Effector memory CD8-positive, alpha-beta T cell (primary cell): ENCODE measurements at regions not wholly inside any gene's neighbourhood (a gene's known extent, or its start where the extent isn't known, plus 50 kb on each side); places are given as distances from the start of the nearest gene placed in this dataset.
"Not testable (repeated sequence)": the region's sequence is repeated elsewhere in the genome, so short reads cannot be mapped to it uniquely, and the experiment has no call there.

Source experiments
- ATAC-seq: fragments of 150-1000 bp; cut with Tn5 transposase; replicated peaks from 2 replicates; pipeline ENCODE4 v1.10.0; 2021; ENCODE audit warnings: mild to moderate bottlenecking, moderate library complexity
- DNase-seq, 3 experiments: peaks; one replicate each; pipeline ENCODE4 v3.0.0; 2021
- H3K27ac Mint-ChIP-seq, 2 donors: one replicate each; pipeline ENCODE4 v1.8.0; 2022; ENCODE audit warnings: mild to moderate bottlenecking in 2 of 2, mixed read lengths in 2 of 2, moderate library complexity in 2 of 2
- H3K27me3 Mint-ChIP-seq, 2 donors: one replicate each; pipeline ENCODE4 v1.8.0; 2022; ENCODE audit warnings: mixed read lengths in 2 of 2
- H3K36me3 Mint-ChIP-seq: one replicate; pipeline ENCODE4 v1.8.0; 2022; ENCODE audit warnings: mild to moderate bottlenecking, moderate library complexity, mixed read lengths; ENCODE audit not compliant: insufficient read depth
- H3K4me1 Mint-ChIP-seq, 2 donors: one replicate each; pipeline ENCODE4 v1.8.0; 2022; ENCODE audit warnings: low read depth in 2 of 2, mixed read lengths in 2 of 2
- H3K4me3 Mint-ChIP-seq, 2 donors: one replicate each; pipeline ENCODE4 v1.8.0; 2022; ENCODE audit warnings: mild to moderate bottlenecking in 2 of 2, mixed read lengths in 2 of 2, moderate library complexity in 2 of 2
- H3K9me3 Mint-ChIP-seq, 2 donors: one replicate each; pipeline ENCODE4 v1.8.0; 2022; ENCODE audit warnings: mixed read lengths in 2 of 2

GRCh38 chr1:222181191-222181590 is 366.7 kb downstream of the HHIPL2 start:
- Mint-ChIP-seq H3K36me3 (no peaks in the 10 kb centered on the region), H3K27me3 (peaks cover 22 to 27% of the 10 kb centered on the region in 2 donors), H3K4me1 (no peaks in the 10 kb centered on the region), H3K4me3 (no peak overlapping the region), H3K27ac (no peak overlapping the region), H3K9me3 (peaks cover 0 to 2% of the 10 kb centered on the region in 2 donors)
- DNase-seq, result no peak
- ATAC-seq, result no peak

- not testable (repeated sequence) for H3K36me3 Mint-ChIP-seq, DNase-seq, H3K4me3 Mint-ChIP-seq, H3K4me1 Mint-ChIP-seq, H3K9me3 Mint-ChIP-seq, H3K27ac Mint-ChIP-seq, ATAC-seq
- peaks cover 30 to 33% of the 10 kb centered on the region in 2 donors for H3K27me3 Mint-ChIP-seq
Observed at GRCh38 chr1:222177496-222177895, 370.4 kb downstream of the HHIPL2 start.

- H3K4me1 Mint-ChIP-seq, result no peaks in the 10 kb centered on the region
- peak; percentile 40 for ATAC-seq
- peaks cover 7 to 19% of the 10 kb centered on the region in 2 donors for H3K27me3 Mint-ChIP-seq
- peaks cover 0 to 5% of the 10 kb centered on the region in 2 donors for H3K9me3 Mint-ChIP-seq
- H3K27ac Mint-ChIP-seq, result no peak overlapping the region
- H3K4me3 Mint-ChIP-seq, result no peak overlapping the region
- DNase-seq, result no peak
- no peaks in the 10 kb centered on the region for H3K36me3 Mint-ChIP-seq
Observed at GRCh38 chr1:222171005-222171404, 376.9 kb downstream of the HHIPL2 start.

- no peaks in the 10 kb centered on the region for H3K36me3 Mint-ChIP-seq
- peaks cover 0 to 12% of the 10 kb centered on the region in 2 donors for H3K27me3 Mint-ChIP-seq
- ATAC-seq, result no peak
- no peaks in the 10 kb centered on the region for H3K4me1 Mint-ChIP-seq
- no peak overlapping the region for H3K4me3 Mint-ChIP-seq
- peaks cover 0 to 5% of the 10 kb centered on the region in 2 donors for H3K9me3 Mint-ChIP-seq
- DNase-seq, result no peak
- no peak overlapping the region for H3K27ac Mint-ChIP-seq
Observed at GRCh38 chr1:222168621-222169020, 379.3 kb downstream of the HHIPL2 start.

GRCh38 chr1:222167896-222168295 is 380.0 kb downstream of the HHIPL2 start:
- no peak overlapping the region for H3K27ac Mint-ChIP-seq
- peaks cover 0 to 12% of the 10 kb centered on the region in 2 donors for H3K27me3 Mint-ChIP-seq
- ATAC-seq, result no peak

GRCh38 chr1:222167111-222167510 is 380.8 kb downstream of the HHIPL2 start:
- peaks cover 0 to 12% of the 10 kb centered on the region in 2 donors for H3K27me3 Mint-ChIP-seq
- DNase-seq (no peak), ATAC-seq (no peak)
- H3K4me1 Mint-ChIP-seq, result no peaks in the 10 kb centered on the region
- no peak overlapping the region for H3K4me3 Mint-ChIP-seq
- H3K27ac Mint-ChIP-seq, result no peak overlapping the region
- H3K9me3 Mint-ChIP-seq, result peaks cover 0 to 2% of the 10 kb centered on the region in 2 donors
- no peaks in the 10 kb centered on the region for H3K36me3 Mint-ChIP-seq

More at GRCh38 chr1:222167896-222168295, 380.0 kb downstream of the HHIPL2 start:
- no peaks in the 10 kb centered on the region for H3K4me1 Mint-ChIP-seq
- H3K4me3 Mint-ChIP-seq, result no peak overlapping the region
- H3K9me3 Mint-ChIP-seq, result peaks cover 0 to 5% of the 10 kb centered on the region in 2 donors
- DNase-seq, result no peak
- H3K36me3 Mint-ChIP-seq, result no peaks in the 10 kb centered on the region

- no peak overlapping the region for H3K27ac Mint-ChIP-seq
- no peaks in the 10 kb centered on the region for H3K36me3 Mint-ChIP-seq
- H3K9me3 Mint-ChIP-seq, result no peaks in the 10 kb centered on the region
- H3K4me3 Mint-ChIP-seq, result no peak overlapping the region
- H3K27me3 Mint-ChIP-seq, result peaks cover 0 to 12% of the 10 kb centered on the region in 2 donors
- DNase-seq (no peak), ATAC-seq (no peak)
- no peaks in the 10 kb centered on the region for H3K4me1 Mint-ChIP-seq
Observed at GRCh38 chr1:222165629-222166028, 382.3 kb downstream of the HHIPL2 start.

- Mint-ChIP-seq H3K4me1 (no peaks in the 10 kb centered on the region), H3K27ac (no peak overlapping the region), H3K36me3 (no peaks in the 10 kb centered on the region), H3K4me3 (no peak overlapping the region), H3K27me3 (peaks cover 0 to 12% of the 10 kb centered on the region in 2 donors), H3K9me3 (no peaks in the 10 kb centered on the region)
- DNase-seq (no peak), ATAC-seq (no peak)
Observed at GRCh38 chr1:222163895-222164294, 384.0 kb downstream of the HHIPL2 start.

GRCh38 chr1:222161676-222162075 is 386.2 kb downstream of the HHIPL2 start:
- Mint-ChIP-seq H3K36me3 (no peaks in the 10 kb centered on the region), H3K27ac (no peak overlapping the region), H3K4me1 (no peaks in the 10 kb centered on the region), H3K9me3 (peaks cover 0 to 8% of the 10 kb centered on the region in 2 donors), H3K27me3 (peaks cover 0 to 5% of the 10 kb centered on the region in 2 donors), H3K4me3 (no peak overlapping the region)
- no peak for DNase-seq
- ATAC-seq, result no peak

GRCh38 chr1:222157612-222158011 is 390.3 kb downstream of the HHIPL2 start:
- no peaks in the 10 kb centered on the region for H3K36me3 Mint-ChIP-seq
- no peak for ATAC-seq
- no peak for DNase-seq
- no peak overlapping the region for H3K27ac Mint-ChIP-seq
- H3K27me3 Mint-ChIP-seq, result no peaks in the 10 kb centered on the region
- H3K9me3 Mint-ChIP-seq, result peaks cover 0 to 8% of the 10 kb centered on the region in 2 donors
- H3K4me1 Mint-ChIP-seq, result no peaks in the 10 kb centered on the region
- no peak overlapping the region for H3K4me3 Mint-ChIP-seq

- Mint-ChIP-seq H3K27me3 (peaks cover 0 to under 1% of the 10 kb centered on the region in 2 donors), H3K4me1 (no peaks in the 10 kb centered on the region), H3K27ac (no peak overlapping the region), H3K9me3 (no peaks in the 10 kb centered on the region), H3K36me3 (no peaks in the 10 kb centered on the region), H3K4me3 (no peak overlapping the region)
- ATAC-seq, result no peak
- DNase-seq, result no peak
Observed at GRCh38 chr1:222140206-222140605, 398.3 kb upstream of the DUSP10 start.

- Mint-ChIP-seq H3K36me3 (peaks cover 3% of the 10 kb centered on the region), H3K9me3 (peaks cover 0 to 3% of the 10 kb centered on the region in 2 donors), H3K4me3 (no peak overlapping the region), H3K27me3 (peaks cover 7 to 9% of the 10 kb centered on the region in 2 donors), H3K4me1 (no peaks in the 10 kb centered on the region), H3K27ac (no peak overlapping the region)
- ATAC-seq (no peak), DNase-seq (no peak)
Observed at GRCh38 chr1:222138095-222138494, 396.2 kb upstream of the DUSP10 start.

GRCh38 chr1:222136869-222137268 is 395.0 kb upstream of the DUSP10 start:
- peaks cover 3% of the 10 kb centered on the region for H3K36me3 Mint-ChIP-seq
- ATAC-seq, result no peak
- peaks cover 0 to 3% of the 10 kb centered on the region in 2 donors for H3K9me3 Mint-ChIP-seq
- H3K27ac Mint-ChIP-seq, result no peak overlapping the region
- H3K27me3 Mint-ChIP-seq, result peaks cover 7 to 9% of the 10 kb centered on the region in 2 donors
- no peaks in the 10 kb centered on the region for H3K4me1 Mint-ChIP-seq
- no peak for DNase-seq
- no peak overlapping the region for H3K4me3 Mint-ChIP-seq

GRCh38 chr1:222129041-222129440 is 387.2 kb upstream of the DUSP10 start:
- peak; percentile 74 for ATAC-seq
- Mint-ChIP-seq H3K4me3 (no peak overlapping the region), H3K9me3 (no peaks in the 10 kb centered on the region)

More at GRCh38 chr1:222129041-222129440, 387.2 kb upstream of the DUSP10 start:
- Mint-ChIP-seq H3K36me3 (no peaks in the 10 kb centered on the region), H3K27me3 (peaks cover 10 to 12% of the 10 kb centered on the region in 2 donors), H3K27ac (peak overlapping the region in 1 of 2 donors; percentile 32), H3K4me1 (peaks cover 4 to 14% of the 10 kb centered on the region in 2 donors)
- no peak for DNase-seq
